ENCODE measurements at regions not wholly inside any gene's neighbourhood (a gene's known extent, or its start where the extent isn't known, plus 50 kb on each side); places are given as distances from the start of the nearest gene placed in this dataset.

DNA sequence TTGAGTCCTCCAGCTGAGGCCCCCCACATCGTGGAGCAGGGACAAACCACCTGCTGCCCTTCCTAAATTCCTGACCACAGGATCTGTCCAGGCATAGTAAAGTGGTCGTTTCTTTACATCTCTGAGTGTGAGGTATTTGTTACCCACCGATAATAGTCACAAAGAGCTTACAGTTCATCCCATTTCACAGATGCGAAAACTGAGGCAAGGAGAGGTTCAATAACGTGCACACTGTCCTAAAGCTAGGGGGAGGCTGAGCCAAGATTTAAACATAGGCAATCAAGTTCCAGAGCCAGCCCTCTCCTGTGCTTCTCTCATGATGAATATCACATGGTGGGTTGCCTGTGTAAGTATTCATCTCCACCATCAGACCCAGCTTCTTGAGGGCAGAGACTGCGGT is 135.4 kb downstream of the CCT6B start (continued):
- TF ChIP-seq, protein P1, sequence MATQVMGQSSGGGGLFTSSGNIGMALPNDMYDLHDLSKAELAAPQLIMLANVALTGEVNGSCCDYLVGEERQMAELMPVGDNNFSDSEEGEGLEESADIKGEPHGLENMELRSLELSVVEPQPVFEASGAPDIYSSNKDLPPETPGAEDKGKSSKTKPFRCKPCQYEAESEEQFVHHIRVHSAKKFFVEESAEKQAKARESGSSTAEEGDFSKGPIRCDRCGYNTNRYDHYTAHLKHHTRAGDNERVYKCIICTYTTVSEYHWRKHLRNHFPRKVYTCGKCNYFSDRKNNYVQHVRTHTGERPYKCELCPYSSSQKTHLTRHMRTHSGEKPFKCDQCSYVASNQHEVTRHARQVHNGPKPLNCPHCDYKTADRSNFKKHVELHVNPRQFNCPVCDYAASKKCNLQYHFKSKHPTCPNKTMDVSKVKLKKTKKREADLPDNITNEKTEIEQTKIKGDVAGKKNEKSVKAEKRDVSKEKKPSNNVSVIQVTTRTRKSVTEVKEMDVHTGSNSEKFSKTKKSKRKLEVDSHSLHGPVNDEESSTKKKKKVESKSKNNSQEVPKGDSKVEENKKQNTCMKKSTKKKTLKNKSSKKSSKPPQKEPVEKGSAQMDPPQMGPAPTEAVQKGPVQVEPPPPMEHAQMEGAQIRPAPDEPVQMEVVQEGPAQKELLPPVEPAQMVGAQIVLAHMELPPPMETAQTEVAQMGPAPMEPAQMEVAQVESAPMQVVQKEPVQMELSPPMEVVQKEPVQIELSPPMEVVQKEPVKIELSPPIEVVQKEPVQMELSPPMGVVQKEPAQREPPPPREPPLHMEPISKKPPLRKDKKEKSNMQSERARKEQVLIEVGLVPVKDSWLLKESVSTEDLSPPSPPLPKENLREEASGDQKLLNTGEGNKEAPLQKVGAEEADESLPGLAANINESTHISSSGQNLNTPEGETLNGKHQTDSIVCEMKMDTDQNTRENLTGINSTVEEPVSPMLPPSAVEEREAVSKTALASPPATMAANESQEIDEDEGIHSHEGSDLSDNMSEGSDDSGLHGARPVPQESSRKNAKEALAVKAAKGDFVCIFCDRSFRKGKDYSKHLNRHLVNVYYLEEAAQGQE (IDR thresholded peaks at IDR 0.05), result no peak
- no peak for TF ChIP-seq SP1 (IDR thresholded peaks at IDR 0.05)
- TF ChIP-seq RAD21 (IDR thresholded peaks at IDR 0.05), result no peak
- no peak for TF ChIP-seq GABPA (IDR thresholded peaks at IDR 0.05 in 1 of 2, conservative IDR thresholded peaks at IDR 0.05 in 1 of 2)
- no peak for TF ChIP-seq HNF4A (conservative IDR thresholded peaks at IDR 0.05)
- TF ChIP-seq TAF1 (conservative IDR thresholded peaks at IDR 0.05), result no peak
- TF ChIP-seq YY1 (IDR thresholded peaks at IDR 0.05), result no peak
- no peak for TF ChIP-seq RXRA (IDR thresholded peaks at IDR 0.05)
- TF ChIP-seq HNF4G (IDR thresholded peaks at IDR 0.05), result no peak
- TF ChIP-seq FOXA1 (IDR thresholded peaks at IDR 0.05), result no peak

GRCh38 chr17:34825102-34825501 is 136.2 kb downstream of the CCT6B start:
- no peaks in the 10 kb centered on the region for H3K27me3 ChIP-seq (ENCODE audit: control insufficient read depth in 4 of 4, insufficient read depth in 4 of 4, low read length in 3 of 4)
- TF ChIP-seq RAD21 (IDR thresholded peaks at IDR 0.05) (no peak), HNF4A (conservative IDR thresholded peaks at IDR 0.05) (no peak), RXRA (IDR thresholded peaks at IDR 0.05) (no peak), TAF1 (conservative IDR thresholded peaks at IDR 0.05) (no peak), JUND (IDR thresholded peaks at IDR 0.05) (no peak), FOXA1 (IDR thresholded peaks at IDR 0.05) (no peak), NR2F2 (IDR thresholded peaks at IDR 0.05) (no peak), HNF4G (IDR thresholded peaks at IDR 0.05) (no peak), EGR1 (IDR thresholded peaks at IDR 0.05; ENCODE audit: low read depth in 2 of 2) (no peak), MAX (IDR thresholded peaks at IDR 0.05) (no peak), FOXA2 (IDR thresholded peaks at IDR 0.05) (no peak), YY1 (IDR thresholded peaks at IDR 0.05) (no peak), ZBTB33 (IDR thresholded peaks at IDR 0.05) (no peak)
- TF ChIP-seq, protein P1 (IDR thresholded peaks at IDR 0.05), result no peak
- TF ChIP-seq, protein P2, sequence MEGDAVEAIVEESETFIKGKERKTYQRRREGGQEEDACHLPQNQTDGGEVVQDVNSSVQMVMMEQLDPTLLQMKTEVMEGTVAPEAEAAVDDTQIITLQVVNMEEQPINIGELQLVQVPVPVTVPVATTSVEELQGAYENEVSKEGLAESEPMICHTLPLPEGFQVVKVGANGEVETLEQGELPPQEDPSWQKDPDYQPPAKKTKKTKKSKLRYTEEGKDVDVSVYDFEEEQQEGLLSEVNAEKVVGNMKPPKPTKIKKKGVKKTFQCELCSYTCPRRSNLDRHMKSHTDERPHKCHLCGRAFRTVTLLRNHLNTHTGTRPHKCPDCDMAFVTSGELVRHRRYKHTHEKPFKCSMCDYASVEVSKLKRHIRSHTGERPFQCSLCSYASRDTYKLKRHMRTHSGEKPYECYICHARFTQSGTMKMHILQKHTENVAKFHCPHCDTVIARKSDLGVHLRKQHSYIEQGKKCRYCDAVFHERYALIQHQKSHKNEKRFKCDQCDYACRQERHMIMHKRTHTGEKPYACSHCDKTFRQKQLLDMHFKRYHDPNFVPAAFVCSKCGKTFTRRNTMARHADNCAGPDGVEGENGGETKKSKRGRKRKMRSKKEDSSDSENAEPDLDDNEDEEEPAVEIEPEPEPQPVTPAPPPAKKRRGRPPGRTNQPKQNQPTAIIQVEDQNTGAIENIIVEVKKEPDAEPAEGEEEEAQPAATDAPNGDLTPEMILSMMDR (IDR thresholded peaks at IDR 0.05; ENCODE audit: low read depth, low read length, missing input control), result no peak
- TF ChIP-seq, protein P3, sequence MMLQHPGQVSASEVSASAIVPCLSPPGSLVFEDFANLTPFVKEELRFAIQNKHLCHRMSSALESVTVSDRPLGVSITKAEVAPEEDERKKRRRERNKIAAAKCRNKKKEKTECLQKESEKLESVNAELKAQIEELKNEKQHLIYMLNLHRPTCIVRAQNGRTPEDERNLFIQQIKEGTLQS (IDR thresholded peaks at IDR 0.05), result no peak
- H3K9ac ChIP-seq (ENCODE audit: low read depth in 1 of 2, low read length in 2 of 2), result no peak overlapping the region
- 88% methylated on average over 1 of the region's 1 CpG for WGBS
- DNase-seq (ENCODE audit: low spot score), result no peak
- no peak overlapping the region for H3K27ac ChIP-seq (ENCODE audit: low read depth in 1 of 2, low read length in 2 of 2)
- no peak overlapping the region for H3K4me3 ChIP-seq (ENCODE audit: low read depth in 1 of 3, low read length in 3 of 3)
- H3K36me3 ChIP-seq (ENCODE audit: control insufficient read depth in 4 of 4, insufficient read depth in 3 of 4, low read depth in 1 of 4, low read length in 3 of 4), result no peaks in the 10 kb centered on the region
- H3K9me3 ChIP-seq (ENCODE audit: control insufficient read depth in 4 of 4, low read length in 3 of 4), result no peaks in the 10 kb centered on the region
- no peaks in the 10 kb centered on the region for H3K4me1 ChIP-seq (ENCODE audit: control insufficient read depth in 4 of 4, insufficient read depth in 4 of 4, low read length in 3 of 4)
